ENCODE measurements at regions not wholly inside any gene's neighbourhood (a gene's known extent, or its start where the extent isn't known, plus 50 kb on each side); places are given as distances from the start of the nearest gene placed in this dataset.

GRCh38 chr10:31730776-31731175 is 197.9 kb downstream of the ARHGAP12 start:
- TF ChIP-seq REST (IDR thresholded peaks at IDR 0.05; ENCODE audit: insufficient read depth in 1 of 2, low read depth in 2 of 2, low read length in 1 of 2), result no peak
- no peak for TF ChIP-seq SIN3A (IDR thresholded peaks at IDR 0.05; ENCODE audit: borderline replicate concordance, insufficient read depth, low read depth, low read length)
- DNase-seq (ENCODE audit: low read depth, low spot score) (no peak), ATAC-seq (no peak)
- intact Hi-C loops (cut with micrococcal nuclease; ENCODE audit: unreplicated experiment), result no loop called here
- Histone ChIP-seq H3K4me1 (ENCODE audit: control insufficient read depth, insufficient read depth, low read length) (no peaks in the 10 kb centered on the region), H3K4me3 (ENCODE audit: low read depth in 2 of 2, low read length in 2 of 2) (no peak overlapping the region), H3K27me3 (ENCODE audit: control insufficient read depth, insufficient read depth, low read length) (no peaks in the 10 kb centered on the region), H3K27ac (ENCODE audit: low read length) (no peak overlapping the region), H3K9me3 (ENCODE audit: control insufficient read depth, insufficient read depth, low read depth, low read length) (no peaks in the 10 kb centered on the region), H3K36me3 (ENCODE audit: control insufficient read depth, insufficient read depth, low read length) (no peaks in the 10 kb centered on the region)
- no TSS peak for BruUV-seq (replicated peaks)
- in situ Hi-C loops (cut with HindIII; ENCODE audit: low pct_unique_long_range_greater_than_20kb, low sequenced_read_pairs), result no loop called here
- ChIA-PET POLR2A (no interaction called here), CTCF (no interaction called here)

DNA sequence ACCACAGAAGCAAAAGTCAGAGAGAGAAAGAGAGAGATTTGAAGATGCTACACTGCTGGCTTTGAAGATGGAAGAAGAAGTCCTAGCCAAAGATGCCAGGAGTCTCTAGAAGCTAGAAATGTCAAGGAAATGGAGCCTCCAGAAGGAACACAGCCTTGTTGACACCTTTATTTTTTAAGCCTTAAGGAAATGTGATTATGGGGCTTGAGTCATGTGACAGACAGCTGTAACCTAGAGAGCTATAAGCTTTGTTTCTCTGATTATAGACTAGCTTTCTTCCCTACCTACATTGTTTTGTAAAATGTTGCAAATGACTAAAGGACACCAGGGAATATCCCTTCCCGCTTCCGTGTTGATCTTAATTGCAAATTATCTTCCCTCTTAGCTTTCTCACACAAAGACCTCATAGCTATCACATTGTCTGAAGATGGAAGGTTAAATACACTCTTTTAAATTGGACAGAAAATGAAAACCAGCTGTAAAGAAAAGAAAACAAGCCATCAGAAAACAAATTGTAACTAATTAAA is 199.9 kb downstream of the ARHGAP12 start:
- ChIA-PET POLR2A (interaction anchor here (0.6 kb wide), 1 partner anchor 13 kb away, joined by 6 read pairs; no protein-coding TSS in a partner anchor), CTCF (no interaction called here)
- no peak for DNase-seq (ENCODE audit: low read depth, low spot score)
- in situ Hi-C loops (cut with HindIII; ENCODE audit: low pct_unique_long_range_greater_than_20kb, low sequenced_read_pairs), result no loop called here
- no peak for ATAC-seq
- Histone ChIP-seq H3K4me1 (ENCODE audit: control insufficient read depth, insufficient read depth, low read length) (no peaks in the 10 kb centered on the region), H3K36me3 (ENCODE audit: control insufficient read depth, insufficient read depth, low read length) (no peaks in the 10 kb centered on the region), H3K9me3 (ENCODE audit: control insufficient read depth, insufficient read depth, low read depth, low read length) (no peaks in the 10 kb centered on the region), H3K27ac (ENCODE audit: low read length) (no peak overlapping the region), H3K27me3 (ENCODE audit: control insufficient read depth, insufficient read depth, low read length) (no peaks in the 10 kb centered on the region), H3K4me3 (ENCODE audit: low read depth in 2 of 2, low read length in 2 of 2) (no peak overlapping the region)
- BruUV-seq (replicated peaks), result no TSS peak
- intact Hi-C loops (cut with micrococcal nuclease; ENCODE audit: unreplicated experiment), result no loop called here
- TF ChIP-seq REST (IDR thresholded peaks at IDR 0.05; ENCODE audit: insufficient read depth in 1 of 2, low read depth in 2 of 2, low read length in 1 of 2), result no peak
- no peak for TF ChIP-seq SIN3A (IDR thresholded peaks at IDR 0.05; ENCODE audit: borderline replicate concordance, insufficient read depth, low read depth, low read length)
- no peak for TF ChIP-seq TCF7L2 (IDR thresholded peaks at IDR 0.05; ENCODE audit: low read depth, low read length)
- no peak for TF ChIP-seq POLR2AphosphoS5 (IDR thresholded peaks at IDR 0.05; ENCODE audit: low read depth, low read length)
- TF ChIP-seq, protein P1, sequence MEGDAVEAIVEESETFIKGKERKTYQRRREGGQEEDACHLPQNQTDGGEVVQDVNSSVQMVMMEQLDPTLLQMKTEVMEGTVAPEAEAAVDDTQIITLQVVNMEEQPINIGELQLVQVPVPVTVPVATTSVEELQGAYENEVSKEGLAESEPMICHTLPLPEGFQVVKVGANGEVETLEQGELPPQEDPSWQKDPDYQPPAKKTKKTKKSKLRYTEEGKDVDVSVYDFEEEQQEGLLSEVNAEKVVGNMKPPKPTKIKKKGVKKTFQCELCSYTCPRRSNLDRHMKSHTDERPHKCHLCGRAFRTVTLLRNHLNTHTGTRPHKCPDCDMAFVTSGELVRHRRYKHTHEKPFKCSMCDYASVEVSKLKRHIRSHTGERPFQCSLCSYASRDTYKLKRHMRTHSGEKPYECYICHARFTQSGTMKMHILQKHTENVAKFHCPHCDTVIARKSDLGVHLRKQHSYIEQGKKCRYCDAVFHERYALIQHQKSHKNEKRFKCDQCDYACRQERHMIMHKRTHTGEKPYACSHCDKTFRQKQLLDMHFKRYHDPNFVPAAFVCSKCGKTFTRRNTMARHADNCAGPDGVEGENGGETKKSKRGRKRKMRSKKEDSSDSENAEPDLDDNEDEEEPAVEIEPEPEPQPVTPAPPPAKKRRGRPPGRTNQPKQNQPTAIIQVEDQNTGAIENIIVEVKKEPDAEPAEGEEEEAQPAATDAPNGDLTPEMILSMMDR (IDR thresholded peaks at IDR 0.05), result no peak
